ENCODE measurements at regions not wholly inside any gene's neighbourhood (a gene's known extent, or its start where the extent isn't known, plus 50 kb on each side); places are given as distances from the start of the nearest gene placed in this dataset.

- ChIA-PET CTCF (no interaction called here), POLR2A (no interaction called here)
- H3K27me3 ChIP-seq (ENCODE audit: insufficient read depth), result peaks cover 63% of the 10 kb centered on the region
- no peak overlapping the region for H3K4me3 ChIP-seq (ENCODE audit: low read depth in 2 of 2, low read length in 1 of 2)
- no peaks in the 10 kb centered on the region for H3K9me3 ChIP-seq
- no peaks in the 10 kb centered on the region for H3K9me2 ChIP-seq
- no peak for TF ChIP-seq POLR2AphosphoS5 (IDR thresholded peaks at IDR 0.05; ENCODE audit: low read depth, low read length)
- no peak for TF ChIP-seq RFX5 (IDR thresholded peaks at IDR 0.05; ENCODE audit: low read length)
- no peak for TF ChIP-seq IRF3 (IDR thresholded peaks at IDR 0.05; ENCODE audit: low read depth, low read length)
- no peak for TF ChIP-seq GATA2 (CRISPR knock-in tag; IDR thresholded peaks at IDR 0.05)
- no peak for TF ChIP-seq USF1 (IDR thresholded peaks at IDR 0.05; ENCODE audit: borderline replicate concordance, low read depth)
- TF ChIP-seq USF2 (IDR thresholded peaks at IDR 0.05; ENCODE audit: borderline replicate concordance, low read depth, low read length), result no peak
- no peak for TF ChIP-seq TCF12 (IDR thresholded peaks at IDR 0.05)
- no peak for TF ChIP-seq EP300 (IDR thresholded peaks at IDR 0.05; ENCODE audit: borderline replicate concordance in 1 of 2, low read depth in 1 of 2, low read length in 1 of 2)
- no peak for TF ChIP-seq NRF1 (IDR thresholded peaks at IDR 0.05; ENCODE audit: low read depth, low read length)
- TF ChIP-seq PBX3 (IDR thresholded peaks at IDR 0.05), result no peak
- TF ChIP-seq MEF2A (IDR thresholded peaks at IDR 0.05; ENCODE audit: borderline replicate concordance, low read depth), result no peak
- TF ChIP-seq EZH2phosphoT487 (IDR thresholded peaks at IDR 0.05; ENCODE audit: borderline replicate concordance, low read depth), result no peak
- 17% methylated on average over 8 of the region's 24 CpGs for WGBS (ENCODE audit: low lambda C conversion rate)
- no peaks in the 10 kb centered on the region for H4K20me1 ChIP-seq (ENCODE audit: insufficient read depth)
- no peaks in the 10 kb centered on the region for H3K4me1 ChIP-seq (ENCODE audit: control insufficient read depth in 1 of 2, insufficient read depth in 2 of 2, low read depth in 1 of 2, low read length in 1 of 2)
- no peak overlapping the region for H3K9ac ChIP-seq
- H3K36me3 ChIP-seq (replicated peaks in 1 of 2; ENCODE audit: control insufficient read depth in 1 of 2, insufficient read depth in 2 of 2, low read length in 1 of 2), result no peaks in the 10 kb centered on the region
- H3F3A ChIP-seq (replicated peaks; ENCODE audit: insufficient read depth), result no peaks in the 10 kb centered on the region
- no peak for DNase-seq
- H3K4me2 ChIP-seq, result no peak overlapping the region
- no peak overlapping the region for H2AFZ ChIP-seq (ENCODE audit: low read depth)
- no peak overlapping the region for H3K27ac ChIP-seq (ENCODE audit: low read depth in 2 of 2, low read length in 1 of 2)
- H3K79me2 ChIP-seq (ENCODE audit: insufficient read depth), result no peaks in the 10 kb centered on the region
Observed at GRCh38 chr12:34386621-34387255, 364.4 kb downstream of the ALG10 start.
